HG02840 (cell line): ENCODE measurements at regions not wholly inside any gene's neighbourhood (a gene's known extent, or its start where the extent isn't known, plus 50 kb on each side); places are given as distances from the start of the nearest gene placed in this dataset.

ENCODE experiments used
- ATAC-seq: cut with Tn5 transposase; IDR thresholded peaks from one replicate; pipeline ENCODE4 v1.9.1; 2021; ENCODE audit warnings: mild to moderate bottlenecking, moderate library complexity, moderate number of reproducible peaks; ENCODE audit not compliant: unreplicated experiment, low FRiP score

GRCh38 chr12:89985935-89986334 is 277.3 kb upstream of the ATP2B1 start:
- ATAC-seq = no peak

- no peak for ATAC-seq
These were observed 276.2 kb upstream of the ATP2B1 start for GRCh38 chr12:89984846-89985245.

GRCh38 chr12:89983622-89984021 is 275.0 kb upstream of the ATP2B1 start:
- no peak for ATAC-seq

GRCh38 chr12:89980236-89980635 is 271.6 kb upstream of the ATP2B1 start:
- no peak for ATAC-seq

GRCh38 chr12:89977405-89978085 is 268.9 kb upstream of the ATP2B1 start:
- ATAC-seq = no peak

GRCh38 chr12:89976866-89977265 is 268.2 kb upstream of the ATP2B1 start:
- ATAC-seq = no peak

GRCh38 chr12:89975574-89975973 is 266.9 kb upstream of the ATP2B1 start:
- no peak for ATAC-seq

- ATAC-seq = no peak
These were observed 263.2 kb upstream of the ATP2B1 start for GRCh38 chr12:89971880-89972279.

GRCh38 chr12:89970722-89971121 is 262.1 kb upstream of the ATP2B1 start:
- no peak for ATAC-seq

- no peak for ATAC-seq
These were observed 260.5 kb upstream of the ATP2B1 start for GRCh38 chr12:89969093-89969492.

- ATAC-seq = no peak
These were observed 259.6 kb upstream of the ATP2B1 start for GRCh38 chr12:89968151-89968700.

GRCh38 chr12:89966495-89967240 is 258.0 kb upstream of the ATP2B1 start:
- ATAC-seq = no peak

GRCh38 chr12:89965993-89966392 is 257.4 kb upstream of the ATP2B1 start:
- no peak for ATAC-seq

GRCh38 chr12:89962648-89963047 is 254.0 kb upstream of the ATP2B1 start:
- no peak for ATAC-seq

- ATAC-seq = peak; percentile 27
These were observed 252.2 kb upstream of the ATP2B1 start for GRCh38 chr12:89960607-89961394.

- ATAC-seq = peak; percentile 89
These were observed 251.4 kb upstream of the ATP2B1 start for GRCh38 chr12:89960011-89960507.

- ATAC-seq = no peak
These were observed 250.5 kb upstream of the ATP2B1 start for GRCh38 chr12:89959179-89959578.

GRCh38 chr12:89954259-89954658 is 245.6 kb upstream of the ATP2B1 start:
- no peak for ATAC-seq

GRCh38 chr12:89951694-89952060 is 243.0 kb upstream of the ATP2B1 start:
- no peak for ATAC-seq

GRCh38 chr12:89951050-89951693 is 242.5 kb upstream of the ATP2B1 start:
- no peak for ATAC-seq
